Ascending aorta (tissue), 2 donors: ENCODE measurements at regions not wholly inside any gene's neighbourhood (a gene's known extent, or its start where the extent isn't known, plus 50 kb on each side); places are given as distances from the start of the nearest gene placed in this dataset.

ENCODE experiments used
- DNase-seq, 2 donors: peaks; one replicate each; pipeline ENCODE4 v3.0.0-alpha.2; 2019; ENCODE audit warnings: low spot score in 2 of 2
- H3K27ac ChIP-seq, 2 donors: fragments of 200-600 bp; sonication (generic); one replicate each; pipeline ENCODE4 v1.5.1; 2016 to 2017; ENCODE audit warnings: mild to moderate bottlenecking in 1 of 2
- H3K27me3 ChIP-seq: fragments of 200-600 bp; sonication (generic); one replicate; pipeline ENCODE4 v1.5.1; 2017
- H3K36me3 ChIP-seq, 2 donors: fragments of 200-600 bp; sonication (generic); one replicate each; pipeline ENCODE4 v1.5.1; 2016
- H3K4me1 ChIP-seq, 2 donors: fragments of 200-600 bp; sonication (generic); one replicate each; pipeline ENCODE4 v1.5.1; 2016 to 2017; ENCODE audit warnings: mild to moderate bottlenecking in 1 of 2
- H3K4me3 ChIP-seq, 2 donors: fragments of 200-600 bp; sonication (generic); one replicate each; pipeline ENCODE4 v1.5.1; 2016 to 2017; ENCODE audit warnings: mild to moderate bottlenecking in 1 of 2
- H3K9me3 ChIP-seq, 2 donors: fragments of 200-600 bp; sonication (generic); one replicate each; pipeline ENCODE4 v1.5.1; 2016
- CTCF ChIP-seq, 3 experiments: fragments of 200-600 bp in 2 of 3; fragments of 450-650 bp in 1 of 3; sonication (generic) in 2 of 3; IDR thresholded peaks; one replicate each; pipeline ENCODE4 v1.5.1; 2016 to 2019; ENCODE audit warnings: antibody characterized with exemption in 3 of 3, mild to moderate bottlenecking in 1 of 3, moderate library complexity in 1 of 3
- intact Hi-C: fragments of 100-400 bp; cut with DNase I; formaldehyde crosslinking; loops from one replicate; pipeline ENCODE4 v1.15.1; 2023

GRCh38 chr14:29262979-29263378 is 496.4 kb downstream of the FOXG1 start:
- intact Hi-C loops = no loop called here
- H3K27ac ChIP-seq = no peak overlapping the region
- no peak overlapping the region for H3K4me3 ChIP-seq
- no peak for TF ChIP-seq CTCF (IDR thresholded peaks at IDR 0.05)
- H3K4me1 ChIP-seq = no peaks in the 10 kb centered on the region
- no peaks in the 10 kb centered on the region for H3K27me3 ChIP-seq
- no peak for DNase-seq
- no peaks in the 10 kb centered on the region for H3K9me3 ChIP-seq
- no peaks in the 10 kb centered on the region for H3K36me3 ChIP-seq

- Histone ChIP-seq H3K27ac (no peak overlapping the region), H3K36me3 (no peaks in the 10 kb centered on the region), H3K4me1 (no peaks in the 10 kb centered on the region), H3K27me3 (no peaks in the 10 kb centered on the region), H3K4me3 (no peak overlapping the region), H3K9me3 (no peaks in the 10 kb centered on the region)
- TF ChIP-seq CTCF (IDR thresholded peaks at IDR 0.05) = no peak
- no peak for DNase-seq
- intact Hi-C loops = no loop called here
Measured at GRCh38 chr14:29264865-29265264, 498.3 kb downstream of the FOXG1 start.

GRCh38 chr14:29265852-29266251 is 499.3 kb downstream of the FOXG1 start:
- Histone ChIP-seq H3K4me1 (no peaks in the 10 kb centered on the region), H3K36me3 (no peaks in the 10 kb centered on the region), H3K4me3 (no peak overlapping the region), H3K9me3 (no peaks in the 10 kb centered on the region), H3K27me3 (no peaks in the 10 kb centered on the region), H3K27ac (no peak overlapping the region)
- no peak for DNase-seq
- no peak for TF ChIP-seq CTCF (IDR thresholded peaks at IDR 0.05)
- intact Hi-C loops = no loop called here

GRCh38 chr14:29271669-29272068 is 505.1 kb downstream of the FOXG1 start:
- Histone ChIP-seq H3K4me3 (no peak overlapping the region), H3K27me3 (no peaks in the 10 kb centered on the region), H3K4me1 (no peaks in the 10 kb centered on the region), H3K36me3 (no peaks in the 10 kb centered on the region), H3K27ac (no peak overlapping the region), H3K9me3 (no peaks in the 10 kb centered on the region)
- intact Hi-C loops = no loop called here
- TF ChIP-seq CTCF (IDR thresholded peaks at IDR 0.05) = no peak
- DNase-seq = no peak

GRCh38 chr14:29273513-29273912 is 506.9 kb downstream of the FOXG1 start:
- Histone ChIP-seq H3K9me3 (no peaks in the 10 kb centered on the region), H3K4me1 (no peaks in the 10 kb centered on the region), H3K36me3 (no peaks in the 10 kb centered on the region), H3K4me3 (no peak overlapping the region), H3K27me3 (no peaks in the 10 kb centered on the region), H3K27ac (no peak overlapping the region)
- TF ChIP-seq CTCF (IDR thresholded peaks at IDR 0.05) = no peak
- no peak for DNase-seq
- intact Hi-C loops = no loop called here

- H3K9me3 ChIP-seq = no peaks in the 10 kb centered on the region
- DNase-seq = no peak
- no peaks in the 10 kb centered on the region for H3K36me3 ChIP-seq
- no peak for TF ChIP-seq CTCF (IDR thresholded peaks at IDR 0.05)
- no peaks in the 10 kb centered on the region for H3K4me1 ChIP-seq
- intact Hi-C loops = no loop called here
- no peaks in the 10 kb centered on the region for H3K27me3 ChIP-seq
- no peak overlapping the region for H3K27ac ChIP-seq
- no peak overlapping the region for H3K4me3 ChIP-seq
Measured at GRCh38 chr14:29274890-29275596, 508.5 kb downstream of the FOXG1 start.
